ENCODE measurements at regions not wholly inside any gene's neighbourhood (a gene's known extent, or its start where the extent isn't known, plus 50 kb on each side); places are given as distances from the start of the nearest gene placed in this dataset.

DNA sequence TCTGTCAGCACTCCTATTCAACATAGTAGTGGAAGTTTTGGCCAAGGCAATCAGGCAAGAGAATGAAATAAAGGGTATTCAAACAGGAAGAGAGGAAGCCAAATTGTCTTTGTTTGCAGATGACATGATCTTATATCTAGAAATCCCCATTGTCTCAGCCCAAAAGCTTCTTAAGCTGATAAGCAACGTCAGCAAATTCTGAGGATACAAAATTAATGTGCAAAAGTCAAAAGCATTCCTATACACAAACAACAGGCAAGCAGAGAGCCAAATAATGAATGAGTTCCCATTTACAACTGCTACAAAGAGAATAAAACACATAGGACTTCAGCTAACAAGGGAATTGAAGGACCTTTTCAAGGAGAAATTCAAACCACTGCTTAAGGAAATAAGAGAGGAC lies 280.4 kb upstream of the LUZP2 start:
- no peak for TF ChIP-seq EZH2 (IDR thresholded peaks at IDR 0.05; ENCODE audit: insufficient read depth, low read length)
- TF ChIP-seq, protein P1, sequence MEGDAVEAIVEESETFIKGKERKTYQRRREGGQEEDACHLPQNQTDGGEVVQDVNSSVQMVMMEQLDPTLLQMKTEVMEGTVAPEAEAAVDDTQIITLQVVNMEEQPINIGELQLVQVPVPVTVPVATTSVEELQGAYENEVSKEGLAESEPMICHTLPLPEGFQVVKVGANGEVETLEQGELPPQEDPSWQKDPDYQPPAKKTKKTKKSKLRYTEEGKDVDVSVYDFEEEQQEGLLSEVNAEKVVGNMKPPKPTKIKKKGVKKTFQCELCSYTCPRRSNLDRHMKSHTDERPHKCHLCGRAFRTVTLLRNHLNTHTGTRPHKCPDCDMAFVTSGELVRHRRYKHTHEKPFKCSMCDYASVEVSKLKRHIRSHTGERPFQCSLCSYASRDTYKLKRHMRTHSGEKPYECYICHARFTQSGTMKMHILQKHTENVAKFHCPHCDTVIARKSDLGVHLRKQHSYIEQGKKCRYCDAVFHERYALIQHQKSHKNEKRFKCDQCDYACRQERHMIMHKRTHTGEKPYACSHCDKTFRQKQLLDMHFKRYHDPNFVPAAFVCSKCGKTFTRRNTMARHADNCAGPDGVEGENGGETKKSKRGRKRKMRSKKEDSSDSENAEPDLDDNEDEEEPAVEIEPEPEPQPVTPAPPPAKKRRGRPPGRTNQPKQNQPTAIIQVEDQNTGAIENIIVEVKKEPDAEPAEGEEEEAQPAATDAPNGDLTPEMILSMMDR (IDR thresholded peaks at IDR 0.05; ENCODE audit: insufficient read depth, low read depth, low read length): no peak
